ENCODE measurements at regions not wholly inside any gene's neighbourhood (a gene's known extent, or its start where the extent isn't known, plus 50 kb on each side); places are given as distances from the start of the nearest gene placed in this dataset.

GRCh38 chr3:70899816-70900215, 587.4 kb upstream of the MDFIC2 start:
- no peak for DNase-seq (ENCODE audit: low read depth)

- no peak for DNase-seq (ENCODE audit: low read depth)
These were observed 577.6 kb upstream of the MDFIC2 start for GRCh38 chr3:70890020-70890394.

- no peak for DNase-seq (ENCODE audit: low read depth)
These were observed 577.0 kb upstream of the MDFIC2 start for GRCh38 chr3:70889162-70890019.

GRCh38 chr3:70885636-70886035, 573.2 kb upstream of the MDFIC2 start:
- DNase-seq (ENCODE audit: low read depth), result no peak

- no peak for DNase-seq (ENCODE audit: low read depth)
These were observed 569.7 kb upstream of the MDFIC2 start for GRCh38 chr3:70882104-70882503.

GRCh38 chr3:70880421-70880820, 568.0 kb upstream of the MDFIC2 start:
- no peak for DNase-seq (ENCODE audit: low read depth)

- no peak for DNase-seq (ENCODE audit: low read depth)
These were observed 563.7 kb upstream of the MDFIC2 start for GRCh38 chr3:70876154-70876553.

- DNase-seq (ENCODE audit: low read depth), result no peak
These were observed 561.8 kb upstream of the MDFIC2 start for GRCh38 chr3:70874196-70874595.

- DNase-seq (ENCODE audit: low read depth), result no peak
These were observed 561.2 kb upstream of the MDFIC2 start for GRCh38 chr3:70873686-70874085.

GRCh38 chr3:70871909-70872656, 559.6 kb upstream of the MDFIC2 start:
- DNase-seq (ENCODE audit: low read depth), result no peak

GRCh38 chr3:70870576-70870975, 558.1 kb upstream of the MDFIC2 start:
- DNase-seq (ENCODE audit: low read depth), result no peak

- no peak for DNase-seq (ENCODE audit: low read depth)
These were observed 556.1 kb upstream of the MDFIC2 start for GRCh38 chr3:70868561-70868960.

- no peak for DNase-seq (ENCODE audit: low read depth)
These were observed 550.6 kb upstream of the MDFIC2 start for GRCh38 chr3:70863049-70863448.

GRCh38 chr3:70861855-70862254, 549.4 kb upstream of the MDFIC2 start:
- no peak for DNase-seq (ENCODE audit: low read depth)

GRCh38 chr3:70861234-70861633, 548.8 kb upstream of the MDFIC2 start:
- no peak for DNase-seq (ENCODE audit: low read depth)

- no peak for DNase-seq (ENCODE audit: low read depth)
These were observed 545.5 kb upstream of the MDFIC2 start for GRCh38 chr3:70857916-70858315.

GRCh38 chr3:70856414-70857162, 544.1 kb upstream of the MDFIC2 start:
- no peak for DNase-seq (ENCODE audit: low read depth)

GRCh38 chr3:70855149-70855548, 542.7 kb upstream of the MDFIC2 start:
- no peak for DNase-seq (ENCODE audit: low read depth)

- DNase-seq (ENCODE audit: low read depth), result no peak
These were observed 541.7 kb upstream of the MDFIC2 start for GRCh38 chr3:70854108-70854507.

- no peak for DNase-seq (ENCODE audit: low read depth)
These were observed 540.9 kb upstream of the MDFIC2 start for GRCh38 chr3:70853161-70853944.

- no peak for DNase-seq (ENCODE audit: low read depth)
These were observed 537.7 kb upstream of the MDFIC2 start for GRCh38 chr3:70849911-70850699.

Data from activated T-helper 9 cell treated with anti-CD3 and anti-CD28 coated beads, Interleukin-2, amount 50 U/mL, for 16 hours (primary cell).